ENCODE measurements at regions not wholly inside any gene's neighbourhood (a gene's known extent, or its start where the extent isn't known, plus 50 kb on each side); places are given as distances from the start of the nearest gene placed in this dataset.

DNA sequence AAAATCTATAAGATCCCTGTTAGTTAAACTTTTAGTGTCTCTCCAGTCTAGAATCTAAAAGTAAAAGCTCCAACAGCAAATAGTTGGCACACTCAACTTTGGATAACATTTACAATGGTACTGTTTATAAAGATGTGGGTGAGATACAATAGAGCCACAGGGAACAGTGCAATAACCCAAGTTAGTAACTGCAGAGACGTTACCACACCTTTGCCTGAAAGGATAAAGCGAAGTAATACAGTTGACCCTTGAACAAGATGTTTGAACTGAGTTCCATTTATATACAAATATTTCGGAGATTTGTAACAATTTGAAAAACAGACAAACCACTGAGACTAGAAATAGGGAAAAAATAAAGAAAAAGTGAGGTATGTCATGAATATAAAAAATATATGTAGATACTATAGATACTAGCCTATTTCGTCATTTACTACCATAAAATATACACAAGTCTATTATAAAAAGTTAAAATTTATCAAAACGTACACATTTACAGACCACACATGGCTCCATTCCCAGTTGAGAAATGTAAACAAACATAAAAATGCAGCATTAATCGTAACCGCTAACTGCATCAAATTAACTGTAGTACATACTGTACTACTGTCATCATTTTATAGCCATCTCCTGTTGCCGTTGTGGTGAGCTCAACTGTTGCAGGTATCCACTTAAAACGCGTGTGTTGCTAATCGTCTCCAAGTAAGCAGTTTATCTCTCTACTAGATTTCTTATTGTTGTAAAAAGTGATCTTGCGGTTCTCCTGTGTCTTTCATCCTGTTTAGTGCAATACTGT, 56.5 kb upstream of the HIF1A start:
- H3K9me3 ChIP-seq (ENCODE audit: control insufficient read depth, low read length), result no peaks in the 10 kb centered on the region
- Mint-ChIP-seq H3K4me3 (no peak overlapping the region), H3K36me3 (ENCODE audit: low read depth) (no peaks in the 10 kb centered on the region), H3K9me3 (no peaks in the 10 kb centered on the region), H3K27ac (no peak overlapping the region), H3K27me3 (ENCODE audit: insufficient read depth) (no peaks in the 10 kb centered on the region), H3K4me1 (no peaks in the 10 kb centered on the region)
- 94 to 96% methylated on average over 9 to 11 of the region's 12 CpGs for WGBS, 2 experiments (ENCODE audit: insufficient coverage in 1 of 2, insufficient read length in 1 of 2)
- no peaks in the 10 kb centered on the region for H3K27me3 ChIP-seq (ENCODE audit: control insufficient read depth, insufficient read depth, low read length, poor library complexity, severe bottlenecking)
- no peaks in the 10 kb centered on the region for H3K4me1 ChIP-seq (ENCODE audit: control insufficient read depth, insufficient read depth, low read length)
- H3K9ac ChIP-seq (ENCODE audit: extremely low read depth, low read length, poor library complexity, severe bottlenecking), result no peak overlapping the region
- no peak overlapping the region for H3K4me3 ChIP-seq (ENCODE audit: low read length)
- no peak overlapping the region for H3K27ac ChIP-seq (ENCODE audit: low read depth, low read length)
- TF ChIP-seq, protein P1, sequence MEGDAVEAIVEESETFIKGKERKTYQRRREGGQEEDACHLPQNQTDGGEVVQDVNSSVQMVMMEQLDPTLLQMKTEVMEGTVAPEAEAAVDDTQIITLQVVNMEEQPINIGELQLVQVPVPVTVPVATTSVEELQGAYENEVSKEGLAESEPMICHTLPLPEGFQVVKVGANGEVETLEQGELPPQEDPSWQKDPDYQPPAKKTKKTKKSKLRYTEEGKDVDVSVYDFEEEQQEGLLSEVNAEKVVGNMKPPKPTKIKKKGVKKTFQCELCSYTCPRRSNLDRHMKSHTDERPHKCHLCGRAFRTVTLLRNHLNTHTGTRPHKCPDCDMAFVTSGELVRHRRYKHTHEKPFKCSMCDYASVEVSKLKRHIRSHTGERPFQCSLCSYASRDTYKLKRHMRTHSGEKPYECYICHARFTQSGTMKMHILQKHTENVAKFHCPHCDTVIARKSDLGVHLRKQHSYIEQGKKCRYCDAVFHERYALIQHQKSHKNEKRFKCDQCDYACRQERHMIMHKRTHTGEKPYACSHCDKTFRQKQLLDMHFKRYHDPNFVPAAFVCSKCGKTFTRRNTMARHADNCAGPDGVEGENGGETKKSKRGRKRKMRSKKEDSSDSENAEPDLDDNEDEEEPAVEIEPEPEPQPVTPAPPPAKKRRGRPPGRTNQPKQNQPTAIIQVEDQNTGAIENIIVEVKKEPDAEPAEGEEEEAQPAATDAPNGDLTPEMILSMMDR (conservative IDR thresholded peaks at IDR 0.05), result no peak
- DNase-seq, result no peak
- no peaks in the 10 kb centered on the region for H3K36me3 ChIP-seq (ENCODE audit: control insufficient read depth, insufficient read depth, low read length)

DNA sequence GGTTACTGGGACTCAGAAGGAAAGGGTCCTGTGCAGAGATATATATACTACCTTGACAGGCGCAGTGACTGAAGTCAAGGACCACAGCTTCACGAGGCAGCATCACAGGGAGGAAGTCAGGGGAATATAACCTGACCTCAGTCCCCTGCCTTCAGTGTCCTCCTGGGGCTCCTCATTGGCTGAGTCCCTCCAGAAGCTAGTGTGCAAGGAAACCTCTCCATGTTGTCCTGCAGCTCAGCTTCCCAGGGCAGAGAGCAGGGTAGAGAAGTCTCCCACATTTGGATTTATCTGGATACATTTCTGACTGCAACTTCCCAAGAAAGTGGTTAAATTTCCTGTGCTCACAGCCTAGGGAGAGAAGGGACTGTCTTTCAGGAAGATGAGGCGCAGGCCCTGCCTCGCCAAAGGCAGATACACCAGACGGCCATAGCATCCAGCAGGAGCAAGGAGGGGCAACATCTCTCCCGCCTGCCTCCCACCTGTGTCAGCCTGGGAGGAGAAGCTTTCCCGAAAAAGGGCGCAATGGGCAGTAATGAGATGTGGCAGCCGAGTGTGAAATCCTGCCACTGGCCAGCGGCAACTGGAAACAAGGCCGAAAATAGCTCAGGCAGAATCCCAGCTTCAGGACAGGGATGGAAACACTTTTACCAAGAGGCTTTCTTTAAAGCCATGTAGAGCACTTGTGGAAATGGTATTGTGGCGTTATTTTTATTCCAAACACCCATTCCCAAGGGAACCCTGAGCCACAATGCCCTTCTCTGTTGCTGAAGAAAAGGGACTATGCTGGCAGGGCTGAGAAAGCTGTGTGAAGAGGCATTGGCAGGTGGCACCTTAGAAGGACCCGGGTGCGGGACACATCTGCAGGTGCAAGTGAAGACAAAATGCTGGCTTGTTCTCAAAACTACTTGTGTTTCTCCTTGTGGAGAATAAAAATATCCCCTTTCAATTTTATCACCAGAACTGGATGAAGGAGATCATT, 54.9 kb upstream of the HIF1A start:
- DNase-seq, result no peak

DNA sequence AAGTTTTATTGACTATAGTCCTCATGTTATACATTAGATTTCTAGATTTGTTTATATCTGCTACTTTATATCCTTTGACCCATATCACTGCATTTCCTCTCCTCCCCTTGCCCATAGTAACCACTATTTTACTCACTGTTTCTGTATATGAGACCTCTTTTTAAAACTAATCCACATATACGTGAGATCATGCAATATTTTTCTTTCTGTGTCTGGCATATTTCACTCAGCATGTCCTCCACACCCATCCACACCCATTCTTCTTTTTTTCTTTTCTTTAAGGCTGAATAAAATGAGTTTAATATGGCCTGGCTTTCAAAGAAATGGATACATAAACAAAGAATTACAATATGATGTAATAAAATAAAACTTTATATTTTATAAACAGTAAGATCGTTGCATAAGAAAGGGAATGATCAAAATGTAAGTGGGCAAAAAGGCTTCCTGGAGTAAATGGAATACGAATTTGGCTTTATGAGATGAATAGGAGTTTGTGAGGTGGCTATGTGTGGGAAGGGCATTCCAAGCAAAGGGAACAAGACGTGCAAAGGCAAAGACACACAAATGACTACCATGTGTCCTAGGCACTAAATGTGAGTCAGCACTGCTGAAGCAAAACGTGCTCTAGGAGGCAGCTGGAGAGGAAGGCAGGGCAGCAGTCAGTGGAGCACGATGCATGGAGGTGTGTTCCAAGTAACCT, 53.2 kb upstream of the HIF1A start:
- no peaks in the 10 kb centered on the region for H3K9me3 ChIP-seq (ENCODE audit: control insufficient read depth, low read length)
- Mint-ChIP-seq H3K27ac (no peak overlapping the region), H3K9me3 (no peaks in the 10 kb centered on the region), H3K4me1 (no peaks in the 10 kb centered on the region), H3K36me3 (ENCODE audit: low read depth) (no peaks in the 10 kb centered on the region), H3K4me3 (no peak overlapping the region), H3K27me3 (ENCODE audit: insufficient read depth) (no peaks in the 10 kb centered on the region)
- 81 to 84% methylated on average over 3 to 6 of the region's 6 CpGs for WGBS, 2 experiments (ENCODE audit: insufficient coverage in 1 of 2, insufficient read length in 1 of 2)
- H3K27me3 ChIP-seq (ENCODE audit: control insufficient read depth, insufficient read depth, low read length, poor library complexity, severe bottlenecking), result no peaks in the 10 kb centered on the region
- no peak for DNase-seq
- no peak overlapping the region for H3K27ac ChIP-seq (ENCODE audit: low read depth, low read length)
- no peak overlapping the region for H3K4me3 ChIP-seq (ENCODE audit: low read length)
- no peaks in the 10 kb centered on the region for H3K4me1 ChIP-seq (ENCODE audit: control insufficient read depth, insufficient read depth, low read length)
- H3K36me3 ChIP-seq (ENCODE audit: control insufficient read depth, insufficient read depth, low read length), result no peaks in the 10 kb centered on the region
- TF ChIP-seq, protein P1 (conservative IDR thresholded peaks at IDR 0.05), result no peak
- H3K9ac ChIP-seq (ENCODE audit: extremely low read depth, low read length, poor library complexity, severe bottlenecking), result no peak overlapping the region

More for the DNA sequence above, 54.9 kb upstream of the HIF1A start:
- no peaks in the 10 kb centered on the region for H3K27me3 ChIP-seq (ENCODE audit: control insufficient read depth, insufficient read depth, low read length, poor library complexity, severe bottlenecking)
- TF ChIP-seq, protein P1 (conservative IDR thresholded peaks at IDR 0.05), result no peak
- H3K4me3 ChIP-seq (ENCODE audit: low read length), result no peak overlapping the region
- Mint-ChIP-seq H3K27me3 (ENCODE audit: insufficient read depth) (no peaks in the 10 kb centered on the region), H3K36me3 (ENCODE audit: low read depth) (no peaks in the 10 kb centered on the region), H3K27ac (no peak overlapping the region), H3K9me3 (no peaks in the 10 kb centered on the region), H3K4me3 (no peak overlapping the region), H3K4me1 (no peaks in the 10 kb centered on the region)
- H3K9ac ChIP-seq (ENCODE audit: extremely low read depth, low read length, poor library complexity, severe bottlenecking), result no peak overlapping the region
- WGBS, 2 experiments (ENCODE audit: insufficient coverage in 1 of 2, insufficient read length in 1 of 2), result 92 to 95% methylated on average over 10 to 14 of the region's 14 CpGs
- H3K9me3 ChIP-seq (ENCODE audit: control insufficient read depth, low read length), result no peaks in the 10 kb centered on the region
- no peak overlapping the region for H3K27ac ChIP-seq (ENCODE audit: low read depth, low read length)
- no peaks in the 10 kb centered on the region for H3K4me1 ChIP-seq (ENCODE audit: control insufficient read depth, insufficient read depth, low read length)
- no peaks in the 10 kb centered on the region for H3K36me3 ChIP-seq (ENCODE audit: control insufficient read depth, insufficient read depth, low read length)
